Endothelial cell of hepatic sinusoid (primary cell): ENCODE measurements at regions not wholly inside any gene's neighbourhood (a gene's known extent, or its start where the extent isn't known, plus 50 kb on each side); places are given as distances from the start of the nearest gene placed in this dataset.

ENCODE experiments used
- in situ Hi-C: cut with HindIII; loops from 2 replicates; pipeline ENCODE4 v1.10.0; 2017; ENCODE audit warnings: low sequenced_read_pairs

GRCh38 chr6:41404182-41404845, 68.9 kb downstream of the NCR2 start:
- in situ Hi-C loops = no loop called here

- in situ Hi-C loops = no loop called here
Measured at GRCh38 chr6:41405941-41406727, 70.7 kb downstream of the NCR2 start.

- in situ Hi-C loops = no loop called here
Measured at GRCh38 chr6:41406728-41407489, 71.5 kb downstream of the NCR2 start.

DNA sequence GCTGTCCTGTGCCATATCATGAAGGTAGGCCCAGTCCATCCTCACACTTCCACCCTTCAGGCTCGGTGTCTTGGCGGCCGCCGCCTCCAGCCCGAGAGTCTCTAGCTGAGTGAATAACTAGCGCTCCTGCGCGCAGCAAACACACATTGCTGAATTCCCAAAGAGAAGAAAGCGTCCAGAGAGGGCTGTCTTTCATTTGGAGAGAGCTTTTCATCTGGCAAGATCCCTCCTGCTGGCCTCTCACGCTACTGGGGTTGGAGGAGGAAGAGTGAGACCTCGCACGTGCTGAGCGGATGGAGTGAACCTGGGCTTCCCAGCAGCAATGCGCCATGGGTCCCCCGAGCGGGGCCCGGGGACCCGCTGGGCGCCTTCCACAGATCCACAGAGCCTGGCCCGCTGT, 73.2 kb downstream of the NCR2 start:
- in situ Hi-C loops = no loop called here

DNA sequence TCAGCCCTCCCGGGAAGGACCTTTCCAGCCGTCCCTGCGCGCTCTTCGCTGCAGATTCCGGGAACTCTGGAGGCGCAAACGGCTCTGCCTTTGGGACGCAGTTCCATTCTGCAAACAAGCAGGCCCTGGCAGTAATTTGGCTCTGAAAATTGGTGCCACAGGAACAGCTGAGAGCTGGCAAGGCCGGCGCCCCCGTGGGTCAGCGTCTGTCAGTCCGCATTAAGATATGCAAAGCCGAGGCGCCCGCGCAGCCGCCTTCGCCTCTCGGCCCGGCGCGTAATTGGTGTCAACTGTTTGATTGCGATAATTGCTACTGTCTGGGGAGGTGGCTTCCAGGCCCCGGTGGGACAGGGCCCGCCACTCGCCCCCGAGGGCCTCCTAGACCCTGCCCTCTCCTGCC, 73.6 kb downstream of the NCR2 start:
- in situ Hi-C loops = no loop called here

DNA sequence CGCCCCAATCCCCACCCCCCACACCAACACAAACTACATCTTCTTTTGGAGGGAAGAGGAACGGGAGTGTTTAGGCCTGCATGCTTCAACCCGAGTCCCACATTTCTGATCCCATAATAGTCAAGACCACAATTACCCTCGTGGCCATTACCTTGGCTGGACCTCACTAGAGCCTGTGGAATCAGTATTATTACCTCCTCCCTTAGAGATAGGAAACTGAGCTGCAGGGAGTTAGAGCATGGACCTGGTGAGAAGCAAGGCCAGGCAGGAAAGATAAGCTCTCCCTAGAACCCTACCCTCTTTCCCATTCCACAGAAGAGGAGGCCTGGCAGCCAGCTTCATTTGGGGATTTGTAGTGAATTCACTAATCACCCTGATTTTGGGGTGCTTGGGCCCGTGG, 74.1 kb downstream of the NCR2 start:
- in situ Hi-C loops = no loop called here

- in situ Hi-C loops = no loop called here
Measured at GRCh38 chr6:41411961-41412360, 76.6 kb downstream of the NCR2 start.

GRCh38 chr6:41413250-41413649, 77.8 kb downstream of the NCR2 start:
- in situ Hi-C loops = no loop called here

GRCh38 chr6:41416501-41416837, 81.1 kb downstream of the NCR2 start:
- in situ Hi-C loops = no loop called here

GRCh38 chr6:41418741-41419140, 83.3 kb downstream of the NCR2 start:
- in situ Hi-C loops = no loop called here

GRCh38 chr6:41419385-41419784, 84.0 kb downstream of the NCR2 start:
- in situ Hi-C loops = no loop called here

DNA sequence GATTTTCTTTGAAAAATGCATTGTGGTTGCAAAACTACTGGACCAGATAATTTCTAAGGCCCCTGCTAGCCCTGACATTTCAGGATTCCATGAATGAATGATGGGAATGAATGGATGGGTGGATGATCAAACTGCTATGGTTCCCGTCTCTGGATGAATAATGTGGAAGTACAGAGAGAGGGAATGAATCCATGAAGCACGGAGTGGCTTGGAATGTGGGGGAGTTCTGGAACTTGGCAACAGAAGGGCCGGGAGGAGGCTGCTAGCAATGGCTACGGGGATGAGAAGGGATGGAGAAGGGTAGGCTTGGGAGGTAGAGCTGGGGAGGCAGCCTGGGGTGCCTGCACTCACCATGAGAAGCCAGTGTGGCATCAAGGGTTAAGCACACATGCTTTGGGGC, 84.8 kb downstream of the NCR2 start:
- in situ Hi-C loops = no loop called here

- in situ Hi-C loops = no loop called here
Measured at GRCh38 chr6:41422161-41422560, 86.8 kb downstream of the NCR2 start.

GRCh38 chr6:41423002-41423401, 87.6 kb downstream of the NCR2 start:
- in situ Hi-C loops = no loop called here

DNA sequence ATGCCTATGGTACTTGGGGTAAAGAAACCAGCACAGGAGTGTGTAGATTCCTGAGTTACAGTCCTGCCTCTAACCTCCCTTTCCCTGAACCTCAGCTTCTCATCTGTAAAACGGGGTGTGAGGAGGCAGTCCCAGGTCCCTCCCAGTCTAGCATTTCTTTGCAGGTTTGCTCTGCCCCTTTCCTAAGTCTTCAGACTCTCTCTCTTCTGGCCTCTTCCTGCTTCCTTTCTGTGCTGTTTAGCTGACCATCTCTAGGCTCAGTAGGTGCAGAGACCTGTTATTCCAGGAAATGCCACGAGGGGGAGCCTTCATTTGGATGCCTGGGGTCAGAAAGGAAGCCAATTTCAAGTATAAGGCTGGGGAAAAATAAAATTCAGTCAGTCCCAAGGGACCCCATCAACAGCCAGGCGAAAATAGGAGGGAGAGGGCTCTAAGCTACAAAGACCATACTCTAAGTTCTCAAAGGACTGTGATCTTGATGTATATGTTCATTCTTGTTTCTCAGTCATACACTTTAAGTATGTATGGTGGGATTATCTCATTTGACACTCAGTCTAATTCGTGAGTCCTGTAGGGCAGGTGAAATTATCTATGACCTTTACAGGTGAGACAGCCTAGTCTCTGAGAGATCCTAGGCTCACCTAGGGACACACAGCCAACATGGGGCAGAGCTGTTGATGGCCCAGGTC, 89.1 kb downstream of the NCR2 start:
- in situ Hi-C loops = no loop called here

DNA sequence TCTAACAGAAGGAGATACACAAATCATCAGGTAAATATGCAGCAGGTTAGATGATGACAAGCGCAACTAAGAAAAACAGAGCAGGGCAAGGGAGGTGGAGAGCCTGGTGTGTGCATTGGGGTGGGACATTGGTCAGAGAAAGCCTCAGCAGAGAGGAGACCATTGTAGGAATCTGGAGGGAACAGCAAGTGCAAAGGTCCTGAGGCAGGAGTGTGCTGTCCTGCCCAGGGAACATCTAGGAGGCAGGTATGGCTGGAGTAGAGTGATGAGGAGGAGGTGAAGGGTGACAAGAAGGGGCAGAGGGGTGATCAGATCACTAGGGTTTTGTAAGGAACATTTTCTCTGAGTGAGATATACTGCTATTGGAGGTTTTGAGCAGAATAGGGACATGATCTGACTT, 90.1 kb downstream of the NCR2 start:
- in situ Hi-C loops = no loop called here

DNA sequence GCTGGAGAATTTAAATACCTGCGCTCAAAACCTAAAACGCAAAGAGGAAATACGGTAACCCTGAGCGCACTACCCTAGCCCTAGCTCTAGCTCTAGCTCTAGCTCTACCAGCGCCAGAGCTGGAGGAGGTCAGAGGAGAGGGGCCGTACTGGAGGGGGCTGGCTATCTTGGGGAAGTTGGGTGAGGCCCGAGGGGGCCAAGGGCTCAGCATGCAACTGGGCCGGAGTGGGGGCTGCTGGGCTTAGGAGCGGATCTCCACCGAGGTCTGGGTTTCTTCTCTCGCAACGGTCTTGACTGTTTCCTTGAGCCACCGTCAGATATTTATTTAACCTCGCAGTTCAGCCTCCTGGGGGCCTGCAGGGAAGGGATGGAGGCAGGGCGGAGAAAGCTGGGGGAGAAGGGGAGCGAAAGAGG, 91.0 kb downstream of the NCR2 start:
- in situ Hi-C loops = no loop called here

GRCh38 chr6:41426888-41427641, 91.7 kb downstream of the NCR2 start:
- in situ Hi-C loops = no loop called here

DNA sequence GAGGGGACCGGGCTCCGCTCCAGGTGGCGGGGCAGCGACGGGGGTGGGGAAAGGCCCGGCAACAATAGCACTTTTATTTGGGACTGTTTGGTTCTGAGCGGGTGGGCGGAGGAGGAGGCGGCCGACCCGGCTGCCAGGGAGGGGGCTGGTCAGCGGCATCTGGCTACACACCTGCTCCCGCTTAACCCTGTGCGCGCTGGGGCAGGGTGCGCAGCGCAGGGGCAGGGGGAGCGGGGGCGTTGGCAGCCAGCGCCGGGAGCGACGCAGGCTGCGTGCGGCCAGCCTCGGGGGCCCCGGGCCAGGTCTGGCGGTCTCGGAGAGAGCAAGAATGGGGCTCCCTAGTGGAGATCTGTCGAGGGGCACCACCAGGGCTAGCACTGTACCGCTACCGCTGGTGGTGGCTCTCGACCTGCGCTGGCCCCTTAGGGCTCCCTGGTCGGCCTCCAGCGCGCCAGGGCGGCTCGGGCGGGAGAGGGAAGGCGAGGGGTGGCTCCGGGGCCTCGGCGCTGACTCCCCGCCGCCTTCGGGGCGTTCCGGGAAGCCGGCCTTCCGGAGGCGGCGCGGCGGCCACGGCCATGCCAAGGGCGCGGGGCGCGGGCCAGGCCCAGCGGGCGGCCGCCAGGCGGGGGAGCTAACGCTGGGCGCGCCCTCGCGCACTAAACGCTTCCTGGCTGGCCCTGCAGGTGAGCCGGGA, 92.4 kb downstream of the NCR2 start:
- in situ Hi-C loops = no loop called here

DNA sequence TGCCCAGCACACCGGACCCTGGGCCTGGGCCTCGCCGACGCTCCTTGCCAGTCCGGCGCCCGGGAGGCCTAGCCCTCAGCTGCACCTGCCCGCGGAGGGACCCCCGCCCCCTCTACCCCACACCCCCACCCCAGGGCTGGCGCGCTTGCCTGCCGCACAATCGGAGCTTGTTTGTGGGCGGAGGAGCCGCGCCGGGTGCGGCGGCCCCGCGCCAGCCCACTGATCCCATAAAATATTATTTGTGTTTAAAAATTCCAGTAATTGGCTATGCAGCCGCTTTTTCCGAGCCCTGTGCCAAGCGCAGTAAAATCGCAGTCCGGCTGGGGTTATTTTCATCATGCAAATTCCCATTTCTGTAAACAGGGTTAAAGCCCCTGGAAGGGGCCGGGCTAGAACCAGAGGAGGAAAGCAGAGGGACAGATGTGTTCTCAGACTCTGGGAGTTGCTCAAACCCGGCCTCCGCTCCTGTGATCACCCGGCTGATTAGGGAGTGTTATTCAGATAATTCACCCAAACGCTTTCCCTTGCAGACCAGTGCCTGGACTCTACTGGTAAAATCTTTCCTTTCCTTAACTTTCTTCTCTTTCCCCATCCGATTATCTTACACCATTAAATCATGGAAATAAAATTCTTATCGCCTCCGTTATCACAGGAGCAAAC, 93.1 kb downstream of the NCR2 start:
- in situ Hi-C loops = no loop called here
